ENCODE measurements at regions not wholly inside any gene's neighbourhood (a gene's known extent, or its start where the extent isn't known, plus 50 kb on each side); places are given as distances from the start of the nearest gene placed in this dataset.

GRCh38 chr12:31866523-31866922 is 92.7 kb upstream of the RESF1 start:
- no peak for DNase-seq

- no peak for DNase-seq
These were observed 94.2 kb upstream of the RESF1 start for GRCh38 chr12:31865023-31865422.

GRCh38 chr12:31861360-31861759 is 97.9 kb upstream of the RESF1 start:
- no peak for DNase-seq

- DNase-seq: no peak
These were observed 98.8 kb upstream of the RESF1 start for GRCh38 chr12:31860401-31860800.

GRCh38 chr12:31859232-31859977 is 99.8 kb upstream of the RESF1 start:
- no peak for DNase-seq

GRCh38 chr12:31855427-31855826 is 103.8 kb upstream of the RESF1 start:
- no peak for DNase-seq

- no peak for DNase-seq
These were observed 105.2 kb upstream of the RESF1 start for GRCh38 chr12:31853977-31854376.

- DNase-seq: no peak
These were observed 105.7 kb upstream of the RESF1 start for GRCh38 chr12:31853520-31853919.

GRCh38 chr12:31850268-31850667 is 108.9 kb upstream of the RESF1 start:
- no peak for DNase-seq

- DNase-seq: peak in 1 of 2 experiments; percentile 6
These were observed 110.0 kb upstream of the RESF1 start for GRCh38 chr12:31849090-31849687.

- DNase-seq: no peak
These were observed 112.8 kb upstream of the RESF1 start for GRCh38 chr12:31846405-31846804.

- no peak for DNase-seq
These were observed 113.4 kb upstream of the RESF1 start for GRCh38 chr12:31845613-31846322.

GRCh38 chr12:31843398-31844095 is 114.7 kb upstream of the AMN1 start:
- no peak for DNase-seq

GRCh38 chr12:31837913-31838312 is 109.1 kb upstream of the AMN1 start:
- no peak for DNase-seq

- no peak for DNase-seq
These were observed 106.6 kb upstream of the AMN1 start for GRCh38 chr12:31835276-31835882.

GRCh38 chr12:31834150-31834549 is 105.3 kb upstream of the AMN1 start:
- no peak for DNase-seq

- no peak for DNase-seq
These were observed 104.2 kb upstream of the AMN1 start for GRCh38 chr12:31832740-31833729.

- DNase-seq: peak; percentile 39 to 64
These were observed 99.2 kb upstream of the AMN1 start for GRCh38 chr12:31828071-31828470.

- DNase-seq: no peak
These were observed 93.9 kb upstream of the AMN1 start for GRCh38 chr12:31822761-31823160.

- DNase-seq: no peak
These were observed 92.7 kb upstream of the AMN1 start for GRCh38 chr12:31821484-31821883.

- DNase-seq: no peak
These were observed 92.0 kb upstream of the AMN1 start for GRCh38 chr12:31820832-31821231.

- DNase-seq: no peak
These were observed 90.6 kb upstream of the AMN1 start for GRCh38 chr12:31819427-31819826.

All from NCI-H526 (cell line).